ENCODE measurements at regions not wholly inside any gene's neighbourhood (a gene's known extent, or its start where the extent isn't known, plus 50 kb on each side); places are given as distances from the start of the nearest gene placed in this dataset.

- H3K9me3 ChIP-seq (ENCODE audit: low read length), result no peaks in the 10 kb centered on the region
- H3K9ac ChIP-seq (ENCODE audit: low read length), result no peak overlapping the region
- no peak overlapping the region for H3K27ac ChIP-seq (ENCODE audit: low read length)
- no peaks in the 10 kb centered on the region for H3K36me3 ChIP-seq (ENCODE audit: insufficient read depth, low read length)
- H3K79me2 ChIP-seq (ENCODE audit: low read length), result no peaks in the 10 kb centered on the region
- no peaks in the 10 kb centered on the region for H3K9me2 ChIP-seq (replicated peaks; ENCODE audit: insufficient read depth, low read length)
- H4K20me1 ChIP-seq (ENCODE audit: insufficient read depth, low read depth, low read length), result no peaks in the 10 kb centered on the region
- no peak for DNase-seq
- H3K4me3 ChIP-seq (ENCODE audit: low read length), result no peak overlapping the region
- H3K4me1 ChIP-seq (ENCODE audit: low read length), result peaks cover 5% of the 10 kb centered on the region
- H2AFZ ChIP-seq (ENCODE audit: low read length), result no peak overlapping the region
- no peaks in the 10 kb centered on the region for H3K27me3 ChIP-seq (ENCODE audit: low read length)
- no peak overlapping the region for H3K4me2 ChIP-seq (ENCODE audit: low read depth, low read length, poor library complexity, severe bottlenecking)
These were observed 69.8 kb upstream of the SLC7A11 start for GRCh38 chr4:138311771-138312535.

- H3K4me1 ChIP-seq (ENCODE audit: low read length), result peaks cover 5% of the 10 kb centered on the region
- H3K9ac ChIP-seq (ENCODE audit: low read length), result no peak overlapping the region
- H3K79me2 ChIP-seq (ENCODE audit: low read length), result no peaks in the 10 kb centered on the region
- H2AFZ ChIP-seq (ENCODE audit: low read length), result no peak overlapping the region
- no peaks in the 10 kb centered on the region for H3K9me3 ChIP-seq (ENCODE audit: low read length)
- no peak overlapping the region for H3K4me2 ChIP-seq (ENCODE audit: low read depth, low read length, poor library complexity, severe bottlenecking)
- H3K9me2 ChIP-seq (replicated peaks; ENCODE audit: insufficient read depth, low read length), result no peaks in the 10 kb centered on the region
- H3K4me3 ChIP-seq (ENCODE audit: low read length), result no peak overlapping the region
- H3K36me3 ChIP-seq (ENCODE audit: insufficient read depth, low read length), result no peaks in the 10 kb centered on the region
- no peak overlapping the region for H3K27ac ChIP-seq (ENCODE audit: low read length)
- DNase-seq, result no peak
- no peaks in the 10 kb centered on the region for H4K20me1 ChIP-seq (ENCODE audit: insufficient read depth, low read depth, low read length)
- no peaks in the 10 kb centered on the region for H3K27me3 ChIP-seq (ENCODE audit: low read length)
These were observed 68.8 kb upstream of the SLC7A11 start for GRCh38 chr4:138310991-138311390.

- Histone ChIP-seq H3K4me1 (ENCODE audit: low read length) (peaks cover 5% of the 10 kb centered on the region), H3K4me3 (ENCODE audit: low read length) (no peak overlapping the region), H3K9me3 (ENCODE audit: low read length) (no peaks in the 10 kb centered on the region), H3K9ac (ENCODE audit: low read length) (no peak overlapping the region), H3K79me2 (ENCODE audit: low read length) (no peaks in the 10 kb centered on the region), H3K9me2 (replicated peaks; ENCODE audit: insufficient read depth, low read length) (no peaks in the 10 kb centered on the region), H3K27ac (ENCODE audit: low read length) (no peak overlapping the region), H2AFZ (ENCODE audit: low read length) (no peak overlapping the region), H3K27me3 (ENCODE audit: low read length) (no peaks in the 10 kb centered on the region), H4K20me1 (ENCODE audit: insufficient read depth, low read depth, low read length) (no peaks in the 10 kb centered on the region), H3K36me3 (ENCODE audit: insufficient read depth, low read length) (no peaks in the 10 kb centered on the region), H3K4me2 (ENCODE audit: low read depth, low read length, poor library complexity, severe bottlenecking) (no peak overlapping the region)
- no peak for DNase-seq
These were observed 68.3 kb upstream of the SLC7A11 start for GRCh38 chr4:138310498-138310897.

- Histone ChIP-seq H3K4me1 (ENCODE audit: low read length) (peaks cover 5% of the 10 kb centered on the region), H3K79me2 (ENCODE audit: low read length) (no peaks in the 10 kb centered on the region), H3K36me3 (ENCODE audit: insufficient read depth, low read length) (no peaks in the 10 kb centered on the region), H4K20me1 (ENCODE audit: insufficient read depth, low read depth, low read length) (no peaks in the 10 kb centered on the region), H3K9ac (ENCODE audit: low read length) (no peak overlapping the region), H3K27ac (ENCODE audit: low read length) (no peak overlapping the region), H3K4me2 (ENCODE audit: low read depth, low read length, poor library complexity, severe bottlenecking) (no peak overlapping the region), H3K27me3 (ENCODE audit: low read length) (no peaks in the 10 kb centered on the region), H3K4me3 (ENCODE audit: low read length) (no peak overlapping the region), H3K9me3 (ENCODE audit: low read length) (no peaks in the 10 kb centered on the region), H2AFZ (ENCODE audit: low read length) (no peak overlapping the region), H3K9me2 (replicated peaks; ENCODE audit: insufficient read depth, low read length) (no peaks in the 10 kb centered on the region; the same call in 1 of the 2 replicates)
- DNase-seq, result no peak
These were observed 66.2 kb upstream of the SLC7A11 start for GRCh38 chr4:138308356-138308755.

- peak; percentile 42 for DNase-seq
- no peaks in the 10 kb centered on the region for H3K36me3 ChIP-seq (ENCODE audit: insufficient read depth, low read length)
- no peak overlapping the region for H3K27ac ChIP-seq (ENCODE audit: low read length)
- H3K79me2 ChIP-seq (ENCODE audit: low read length), result no peaks in the 10 kb centered on the region
- no peak overlapping the region for H3K4me3 ChIP-seq (ENCODE audit: low read length)
- no peaks in the 10 kb centered on the region for H3K27me3 ChIP-seq (ENCODE audit: low read length)
- H3K9ac ChIP-seq (ENCODE audit: low read length), result no peak overlapping the region
- no peaks in the 10 kb centered on the region for H3K9me3 ChIP-seq (ENCODE audit: low read length)
- H3K4me2 ChIP-seq (ENCODE audit: low read depth, low read length, poor library complexity, severe bottlenecking), result peak overlapping the region; percentile 20
- peaks cover 5% of the 10 kb centered on the region for H3K4me1 ChIP-seq (ENCODE audit: low read length)
- H2AFZ ChIP-seq (ENCODE audit: low read length), result no peak overlapping the region; the same call in 1 of the 2 replicates
- no peaks in the 10 kb centered on the region for H4K20me1 ChIP-seq (ENCODE audit: insufficient read depth, low read depth, low read length)
- no peaks in the 10 kb centered on the region; the same call in 1 of the 2 replicates for H3K9me2 ChIP-seq (replicated peaks; ENCODE audit: insufficient read depth, low read length)
These were observed 65.2 kb upstream of the SLC7A11 start for GRCh38 chr4:138307319-138307718.

GRCh38 chr4:138305050-138305449 is 62.9 kb upstream of the SLC7A11 start:
- no peak for DNase-seq

GRCh38 chr4:138301536-138301935 is 59.4 kb upstream of the SLC7A11 start:
- Histone ChIP-seq H3K4me3 (ENCODE audit: low read length) (no peak overlapping the region), H3K9ac (ENCODE audit: low read length) (no peak overlapping the region), H3K27ac (ENCODE audit: low read length) (no peak overlapping the region), H3K36me3 (ENCODE audit: insufficient read depth, low read length) (no peaks in the 10 kb centered on the region), H3K79me2 (ENCODE audit: low read length) (no peaks in the 10 kb centered on the region), H3K4me1 (ENCODE audit: low read length) (no peaks in the 10 kb centered on the region), H3K4me2 (ENCODE audit: low read depth, low read length, poor library complexity, severe bottlenecking) (no peak overlapping the region), H3K9me3 (ENCODE audit: low read length) (no peaks in the 10 kb centered on the region), H3K27me3 (ENCODE audit: low read length) (no peaks in the 10 kb centered on the region), H2AFZ (ENCODE audit: low read length) (no peak overlapping the region), H4K20me1 (ENCODE audit: insufficient read depth, low read depth, low read length) (no peaks in the 10 kb centered on the region), H3K9me2 (replicated peaks; ENCODE audit: insufficient read depth, low read length) (no peaks in the 10 kb centered on the region; the same call in 1 of the 2 replicates)
- DNase-seq, result no peak

More at GRCh38 chr4:138305050-138305449, 62.9 kb upstream of the SLC7A11 start:
- Histone ChIP-seq H3K4me2 (ENCODE audit: low read depth, low read length, poor library complexity, severe bottlenecking) (no peak overlapping the region), H2AFZ (ENCODE audit: low read length) (no peak overlapping the region), H3K4me1 (ENCODE audit: low read length) (peaks cover 5% of the 10 kb centered on the region), H3K27ac (ENCODE audit: low read length) (no peak overlapping the region), H3K4me3 (ENCODE audit: low read length) (no peak overlapping the region), H4K20me1 (ENCODE audit: insufficient read depth, low read depth, low read length) (no peaks in the 10 kb centered on the region), H3K9me3 (ENCODE audit: low read length) (no peaks in the 10 kb centered on the region), H3K27me3 (ENCODE audit: low read length) (no peaks in the 10 kb centered on the region), H3K9me2 (replicated peaks; ENCODE audit: insufficient read depth, low read length) (no peaks in the 10 kb centered on the region; the same call in 1 of the 2 replicates), H3K9ac (ENCODE audit: low read length) (no peak overlapping the region), H3K36me3 (ENCODE audit: insufficient read depth, low read length) (no peaks in the 10 kb centered on the region), H3K79me2 (ENCODE audit: low read length) (no peaks in the 10 kb centered on the region)

- Histone ChIP-seq H3K36me3 (ENCODE audit: insufficient read depth, low read length) (no peaks in the 10 kb centered on the region), H3K4me3 (ENCODE audit: low read length) (no peak overlapping the region), H2AFZ (ENCODE audit: low read length) (no peak overlapping the region), H3K27me3 (ENCODE audit: low read length) (no peaks in the 10 kb centered on the region), H3K9me3 (ENCODE audit: low read length) (no peaks in the 10 kb centered on the region), H3K9ac (ENCODE audit: low read length) (no peak overlapping the region), H3K9me2 (replicated peaks; ENCODE audit: insufficient read depth, low read length) (no peaks in the 10 kb centered on the region; the same call in 1 of the 2 replicates), H3K4me1 (ENCODE audit: low read length) (no peaks in the 10 kb centered on the region), H3K79me2 (ENCODE audit: low read length) (no peaks in the 10 kb centered on the region), H4K20me1 (ENCODE audit: insufficient read depth, low read depth, low read length) (no peaks in the 10 kb centered on the region), H3K4me2 (ENCODE audit: low read depth, low read length, poor library complexity, severe bottlenecking) (no peak overlapping the region), H3K27ac (ENCODE audit: low read length) (no peak overlapping the region)
- DNase-seq, result no peak
These were observed 58.5 kb upstream of the SLC7A11 start for GRCh38 chr4:138300616-138301015.

Measured in Karpas-422 (cell line).